Neural progenitor cell (in vitro differentiated cells): ENCODE measurements at regions not wholly inside any gene's neighbourhood (a gene's known extent, or its start where the extent isn't known, plus 50 kb on each side); places are given as distances from the start of the nearest gene placed in this dataset.

ENCODE experiments used
- DNase-seq: peaks from one replicate; pipeline ENCODE4 v3.0.0-alpha.2; 2016; ENCODE audit warnings: low spot score
- H2AFZ ChIP-seq: fragments of 200-600 bp; sonication (generic); replicated peaks from 2 replicates; pipeline ENCODE4 v1.6.1; 2016; ENCODE audit warnings: antibody characterized with exemption
- H3F3A ChIP-seq: fragments of 200-600 bp; sonication (generic); 2 replicates; pipeline ENCODE4 v1.6.1; 2016; ENCODE audit warnings: antibody characterized with exemption, low read depth
- H3K27ac ChIP-seq: fragments of 200-600 bp; sonication (generic); 2 replicates; pipeline ENCODE4 v1.5.1; 2016; ENCODE audit warnings: mild to moderate bottlenecking
- H3K27me3 ChIP-seq: fragments of 200-600 bp; sonication (generic); 2 replicates; pipeline ENCODE4 v1.6.1; 2016; ENCODE audit warnings: mild to moderate bottlenecking, moderate library complexity
- H3K36me3 ChIP-seq: fragments of 200-600 bp; sonication (generic); 2 replicates; pipeline ENCODE4 v1.5.1; 2016
- H3K4me1 ChIP-seq: fragments of 200-600 bp; sonication (generic); 2 replicates; pipeline ENCODE4 v1.6.1; 2016; ENCODE audit warnings: mixed run types
- H3K4me2 ChIP-seq: fragments of 200-600 bp; sonication (generic); 2 replicates; pipeline ENCODE4 v1.6.1; 2016
- H3K4me3 ChIP-seq: fragments of 200-600 bp; sonication (generic); 2 replicates; pipeline ENCODE4 v1.5.1; 2016
- H3K79me2 ChIP-seq: fragments of 200-600 bp; sonication (generic); 2 replicates; pipeline ENCODE4 v1.6.1; 2016; ENCODE audit warnings: low read depth
- H3K9ac ChIP-seq: fragments of 200-600 bp; sonication (generic); 2 replicates; pipeline ENCODE4 v1.6.1; 2016
- H3K9me3 ChIP-seq: fragments of 200-600 bp; sonication (generic); 2 replicates; pipeline ENCODE4 v1.5.1; 2016; ENCODE audit warnings: low read depth
- H4K20me1 ChIP-seq: fragments of 200-600 bp; sonication (generic); 2 replicates; pipeline ENCODE4 v1.6.1; 2016; ENCODE audit warnings: low read depth
- H3K27ac Mint-ChIP-seq: 3 replicates; pipeline ENCODE4 v1.8.0; 2021; ENCODE audit warnings: mixed read lengths
- H3K27me3 Mint-ChIP-seq: 2 replicates; pipeline ENCODE4 v1.8.0; 2022; ENCODE audit warnings: low read depth, mild to moderate bottlenecking, inconsistent platforms, moderate library complexity, mixed read lengths; ENCODE audit not compliant: insufficient read depth
- H3K36me3 Mint-ChIP-seq: 3 replicates; pipeline ENCODE4 v1.8.0; 2021; ENCODE audit warnings: mixed read lengths
- H3K4me1 Mint-ChIP-seq: 3 replicates; pipeline ENCODE4 v1.8.0; 2021; ENCODE audit warnings: mixed read lengths
- H3K4me3 Mint-ChIP-seq: 3 replicates; pipeline ENCODE4 v1.8.0; 2021; ENCODE audit warnings: mild to moderate bottlenecking, moderate library complexity, mixed read lengths
- H3K9me3 Mint-ChIP-seq: 3 replicates; pipeline ENCODE4 v1.8.0; 2020; ENCODE audit warnings: mixed read lengths
- CTCF ChIP-seq: fragments of 200-600 bp; sonication (generic); IDR thresholded peaks from 2 replicates; pipeline ENCODE4 v1.5.1; 2017; ENCODE audit warnings: antibody characterized with exemption, mild to moderate bottlenecking
- EZH2 ChIP-seq: fragments of 200-600 bp; sonication (generic); IDR thresholded peaks from 2 replicates; pipeline ENCODE4 v1.6.1; 2017; ENCODE audit warnings: antibody characterized with exemption, mild to moderate bottlenecking, moderate library complexity
- EZH2phosphoT487 ChIP-seq: fragments of 200-600 bp; sonication (generic); IDR thresholded peaks from 2 replicates; pipeline ENCODE4 v1.6.1; 2017; ENCODE audit warnings: antibody characterized with exemption

GRCh38 chr10:21130683-21131442, 233.8 kb upstream of the NEBL start:
- H4K20me1 ChIP-seq = no peaks in the 10 kb centered on the region
- peaks cover 21% of the 10 kb centered on the region for H3K36me3 Mint-ChIP-seq
- H3K9ac ChIP-seq = no peak overlapping the region
- no peaks in the 10 kb centered on the region for H3K27me3 ChIP-seq
- no peak overlapping the region for H3K4me3 Mint-ChIP-seq
- no peak overlapping the region for H3K27ac Mint-ChIP-seq
- H3K9me3 ChIP-seq = no peaks in the 10 kb centered on the region
- H3K4me2 ChIP-seq = no peak overlapping the region
- H3K27me3 Mint-ChIP-seq = no peaks in the 10 kb centered on the region
- H3K4me1 ChIP-seq = peaks cover 23% of the 10 kb centered on the region
- DNase-seq = no peak
- peaks cover 24% of the 10 kb centered on the region for H3K9me3 Mint-ChIP-seq
- TF ChIP-seq CTCF = no peak
- TF ChIP-seq EZH2 = no peak
- TF ChIP-seq EZH2phosphoT487 = no peak
- H3K4me1 Mint-ChIP-seq = peaks cover 18% of the 10 kb centered on the region
- H3K27ac ChIP-seq = no peak overlapping the region
- peaks cover 84% of the 10 kb centered on the region for H3K79me2 ChIP-seq
- no peak overlapping the region for H2AFZ ChIP-seq
- H3K36me3 ChIP-seq = no peaks in the 10 kb centered on the region
- no peaks in the 10 kb centered on the region for H3F3A ChIP-seq
- no peak overlapping the region for H3K4me3 ChIP-seq

- Histone ChIP-seq H3K36me3 (no peaks in the 10 kb centered on the region), H4K20me1 (no peaks in the 10 kb centered on the region), H3K4me2 (no peak overlapping the region), H3K27me3 (no peaks in the 10 kb centered on the region), H3K79me2 (peaks cover 79% of the 10 kb centered on the region), H3K4me1 (peaks cover 22% of the 10 kb centered on the region), H3K9ac (no peak overlapping the region), H2AFZ (no peak overlapping the region), H3K4me3 (no peak overlapping the region), H3K27ac (no peak overlapping the region), H3K9me3 (no peaks in the 10 kb centered on the region), H3F3A (no peaks in the 10 kb centered on the region)
- H3K27me3 Mint-ChIP-seq = no peaks in the 10 kb centered on the region
- peaks cover 24% of the 10 kb centered on the region for H3K9me3 Mint-ChIP-seq
- no peak for DNase-seq
- H3K4me3 Mint-ChIP-seq = no peak overlapping the region
- peaks cover 21% of the 10 kb centered on the region for H3K36me3 Mint-ChIP-seq
- H3K27ac Mint-ChIP-seq = no peak overlapping the region
- H3K4me1 Mint-ChIP-seq = peaks cover 19% of the 10 kb centered on the region
- TF ChIP-seq EZH2 = no peak
- no peak for TF ChIP-seq CTCF
- TF ChIP-seq EZH2phosphoT487 = no peak
Observed at GRCh38 chr10:21130108-21130507, 233.0 kb upstream of the NEBL start.

DNA sequence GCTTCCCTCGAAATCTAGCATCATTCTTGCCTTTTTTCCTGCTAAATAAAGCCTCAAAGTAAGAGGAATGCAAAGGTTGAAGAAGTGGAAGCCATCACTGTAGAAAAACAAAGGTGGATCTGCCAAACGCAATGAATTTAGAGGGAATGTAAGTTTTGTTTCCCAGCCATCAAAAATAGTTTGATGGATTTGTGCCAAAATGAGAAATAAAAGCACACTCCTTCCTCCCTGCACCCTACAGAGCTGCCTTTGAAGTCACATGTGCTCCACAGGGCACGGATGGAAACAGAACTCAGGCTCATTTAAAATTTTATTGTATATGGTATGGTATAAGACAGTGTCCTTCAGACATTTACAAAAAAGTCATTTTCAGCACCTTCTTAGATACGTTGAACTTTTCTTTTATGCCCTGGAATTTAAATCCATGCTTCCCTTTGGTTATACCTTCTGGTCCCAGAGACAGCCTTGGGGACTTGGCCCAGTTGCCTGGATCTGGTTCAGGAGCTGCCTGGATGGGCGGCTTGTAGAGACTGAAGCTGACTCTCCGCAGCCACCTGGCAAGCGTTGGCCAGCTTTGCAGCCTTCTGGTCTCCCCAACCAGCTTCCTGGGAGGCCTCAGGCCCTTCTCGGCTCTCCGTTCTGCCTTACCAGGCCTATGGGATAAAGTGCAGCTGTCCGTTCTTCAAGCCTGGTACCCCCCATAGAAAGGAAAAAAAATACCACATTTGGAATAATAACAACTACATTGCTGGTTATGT, 228.5 kb upstream of the NEBL start:
- H3K4me2 ChIP-seq = no peak overlapping the region
- no peaks in the 10 kb centered on the region for H3K27me3 ChIP-seq
- Mint-ChIP-seq H3K9me3 (peaks cover 19% of the 10 kb centered on the region), H3K36me3 (peaks cover 19% of the 10 kb centered on the region), H3K27me3 (peaks cover 2% of the 10 kb centered on the region), H3K4me3 (no peak overlapping the region), H3K4me1 (peaks cover 21% of the 10 kb centered on the region), H3K27ac (no peak overlapping the region)
- peaks cover 13% of the 10 kb centered on the region for H3K4me1 ChIP-seq
- H3K36me3 ChIP-seq = no peaks in the 10 kb centered on the region
- H3K27ac ChIP-seq = no peak overlapping the region
- no peak overlapping the region for H3K9ac ChIP-seq
- DNase-seq = no peak
- TF ChIP-seq EZH2phosphoT487 (no peak), CTCF (no peak), EZH2 (no peak)
- H2AFZ ChIP-seq = no peak overlapping the region
- H3F3A ChIP-seq = no peaks in the 10 kb centered on the region
- H3K4me3 ChIP-seq = no peak overlapping the region
- H4K20me1 ChIP-seq = no peaks in the 10 kb centered on the region
- H3K9me3 ChIP-seq = no peaks in the 10 kb centered on the region
- H3K79me2 ChIP-seq = peaks cover 60% of the 10 kb centered on the region
